Smooth muscle cell (in vitro differentiated cells): ENCODE measurements at regions not wholly inside any gene's neighbourhood (a gene's known extent, or its start where the extent isn't known, plus 50 kb on each side); places are given as distances from the start of the nearest gene placed in this dataset.
A peak's percentile ranks its signal among the peaks of the same experiment; 100 is the strongest.

Experiments
- DNase-seq: peaks from one replicate; lab custom pipeline; 2025; ENCODE audit not compliant: unreplicated experiment; lab: John Stamatoyannopoulos, UW
- H2AFZ ChIP-seq: fragments of 200-600 bp; sonication (generic); 2 replicates; pipeline ENCODE4 v1.6.0; 2016; ENCODE audit warnings: antibody characterized with exemption, low read depth, mild to moderate bottlenecking
- H3F3A ChIP-seq: fragments of 200-600 bp; sonication (generic); 2 replicates; pipeline ENCODE4 v1.6.0; 2017; ENCODE audit warnings: antibody characterized with exemption, low read depth
- H3K27ac ChIP-seq: fragments of 200-600 bp; sonication (generic); 2 replicates; pipeline ENCODE4 v1.5.1; 2016; ENCODE audit warnings: low read depth, mild to moderate bottlenecking
- H3K27me3 ChIP-seq: fragments of 200-600 bp; sonication (generic); 2 replicates; pipeline ENCODE4 v1.6.1; 2016; ENCODE audit warnings: low read depth, mild to moderate bottlenecking
- H3K36me3 ChIP-seq: fragments of 200-600 bp; sonication (generic); 2 replicates; pipeline ENCODE4 v1.5.1; 2016; ENCODE audit warnings: low read depth
- H3K4me1 ChIP-seq: fragments of 200-600 bp; sonication (generic); 2 replicates; pipeline ENCODE4 v1.5.1; 2016; ENCODE audit warnings: low read depth
- H3K4me2 ChIP-seq: fragments of 200-600 bp; sonication (generic); 2 replicates; pipeline ENCODE4 v1.6.0; 2016; ENCODE audit warnings: mild to moderate bottlenecking
- H3K4me3 ChIP-seq: fragments of 200-600 bp; sonication (generic); 2 replicates; pipeline ENCODE4 v1.5.1; 2016; ENCODE audit warnings: mild to moderate bottlenecking
- H3K79me2 ChIP-seq: fragments of 200-600 bp; sonication (generic); 2 replicates; pipeline ENCODE4 v1.6.0; 2016; ENCODE audit warnings: low read depth, mild to moderate bottlenecking
- H3K9ac ChIP-seq: fragments of 200-600 bp; sonication (generic); 2 replicates; pipeline ENCODE4 v1.6.0; 2016; ENCODE audit warnings: low read depth
- H3K9me3 ChIP-seq: fragments of 200-600 bp; sonication (generic); replicated peaks from 2 replicates; pipeline ENCODE4 v1.5.1; 2016; ENCODE audit warnings: low read depth
- H4K20me1 ChIP-seq: fragments of 200-600 bp; sonication (generic); 2 replicates; pipeline ENCODE4 v1.6.0; 2016; ENCODE audit warnings: low read depth
- WGBS: methylation state at CpG from one replicate; pipeline ENCODE4 v1.1.7; 2016; ENCODE audit warnings: low lambda C conversion rate; 5-methylcytosine and 5-hydroxymethylcytosine counted together
- TF ChIP-seq, protein P1 (sequence below): fragments of 200-600 bp; sonication (generic); IDR thresholded peaks from 2 replicates; pipeline ENCODE4 v1.5.1; 2017; ENCODE audit warnings: borderline replicate concordance, mild to moderate bottlenecking, antibody characterized with exemption; ENCODE audit not compliant: insufficient read depth, poor library complexity, severe bottlenecking

DNA sequence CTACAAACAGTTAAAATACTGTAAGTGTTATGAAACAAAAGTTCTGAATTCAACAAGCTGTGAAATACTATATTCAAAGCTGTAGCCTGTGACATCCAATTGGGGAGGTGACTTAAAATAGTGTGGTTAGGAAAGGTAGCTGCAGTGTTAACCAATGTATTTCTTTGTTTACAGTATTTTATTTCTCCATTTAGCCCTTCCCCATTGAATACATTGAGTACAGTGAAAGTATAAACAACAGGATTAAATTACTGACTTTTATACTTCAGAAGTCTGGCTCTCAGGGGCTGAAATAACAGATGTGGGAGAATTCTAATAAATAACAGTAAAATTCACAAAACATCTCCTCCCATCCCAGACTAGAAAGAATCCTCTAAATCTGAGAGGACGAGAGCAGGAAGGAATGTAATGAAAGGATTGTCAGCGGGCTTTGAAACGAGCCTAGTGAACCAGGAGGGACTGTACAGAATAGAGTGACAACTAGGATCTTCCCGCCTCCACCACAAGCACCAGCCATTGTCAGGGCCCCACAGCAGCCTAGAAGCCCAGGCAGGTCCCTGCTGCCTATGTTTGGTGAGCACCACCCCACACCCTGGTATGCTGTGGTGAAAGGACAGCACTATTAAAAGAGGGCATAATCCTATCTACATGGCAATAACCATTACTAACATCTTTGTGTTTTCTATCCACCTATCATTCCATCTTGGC is 73.7 kb downstream of the SPCS3 start:
- no peaks in the 10 kb centered on the region for H3K4me1 ChIP-seq
- no peak overlapping the region for H3K4me2 ChIP-seq
- TF ChIP-seq, protein P1, sequence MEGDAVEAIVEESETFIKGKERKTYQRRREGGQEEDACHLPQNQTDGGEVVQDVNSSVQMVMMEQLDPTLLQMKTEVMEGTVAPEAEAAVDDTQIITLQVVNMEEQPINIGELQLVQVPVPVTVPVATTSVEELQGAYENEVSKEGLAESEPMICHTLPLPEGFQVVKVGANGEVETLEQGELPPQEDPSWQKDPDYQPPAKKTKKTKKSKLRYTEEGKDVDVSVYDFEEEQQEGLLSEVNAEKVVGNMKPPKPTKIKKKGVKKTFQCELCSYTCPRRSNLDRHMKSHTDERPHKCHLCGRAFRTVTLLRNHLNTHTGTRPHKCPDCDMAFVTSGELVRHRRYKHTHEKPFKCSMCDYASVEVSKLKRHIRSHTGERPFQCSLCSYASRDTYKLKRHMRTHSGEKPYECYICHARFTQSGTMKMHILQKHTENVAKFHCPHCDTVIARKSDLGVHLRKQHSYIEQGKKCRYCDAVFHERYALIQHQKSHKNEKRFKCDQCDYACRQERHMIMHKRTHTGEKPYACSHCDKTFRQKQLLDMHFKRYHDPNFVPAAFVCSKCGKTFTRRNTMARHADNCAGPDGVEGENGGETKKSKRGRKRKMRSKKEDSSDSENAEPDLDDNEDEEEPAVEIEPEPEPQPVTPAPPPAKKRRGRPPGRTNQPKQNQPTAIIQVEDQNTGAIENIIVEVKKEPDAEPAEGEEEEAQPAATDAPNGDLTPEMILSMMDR = no peak
- no peaks in the 10 kb centered on the region for H4K20me1 ChIP-seq
- H3F3A ChIP-seq = no peaks in the 10 kb centered on the region
- WGBS = 41% methylated on average over 4 of the region's 4 CpGs
- no peaks in the 10 kb centered on the region for H3K79me2 ChIP-seq
- no peaks in the 10 kb centered on the region for H3K27me3 ChIP-seq
- no peaks in the 10 kb centered on the region for H3K36me3 ChIP-seq
- H2AFZ ChIP-seq = peak overlapping the region; percentile 42
- no peak overlapping the region for H3K4me3 ChIP-seq
- H3K27ac ChIP-seq = no peak overlapping the region
- DNase-seq = no peak
- H3K9ac ChIP-seq = no peak overlapping the region
- H3K9me3 ChIP-seq = no peaks in the 10 kb centered on the region

DNA sequence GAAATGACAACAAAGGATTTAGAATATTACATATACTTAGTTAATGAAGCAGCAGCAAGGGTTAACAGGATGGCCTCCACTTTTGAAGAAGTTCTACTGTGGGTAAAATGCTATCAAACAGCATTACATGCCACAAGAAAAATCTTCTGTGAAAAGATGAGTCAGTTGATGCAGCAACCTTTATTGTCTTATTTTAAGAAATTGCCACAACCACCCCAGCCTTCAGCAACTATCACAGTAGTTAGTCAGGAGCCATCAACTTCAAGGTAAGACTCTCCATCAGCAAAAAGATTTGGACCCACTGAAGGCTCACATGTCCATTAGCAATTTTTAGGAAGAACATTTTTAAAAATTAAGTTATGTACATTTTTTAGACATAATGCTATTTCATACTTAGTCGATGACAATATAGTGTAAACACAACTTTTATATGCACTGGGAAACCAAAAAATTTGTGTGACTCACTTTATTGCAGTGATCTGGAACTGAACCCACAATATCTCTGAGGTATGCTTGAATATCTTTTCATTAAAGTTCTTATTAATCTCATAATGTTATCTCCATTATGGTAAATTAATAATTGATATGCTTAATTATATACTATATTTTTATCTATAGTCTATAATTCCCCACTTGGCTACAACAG is 81.2 kb downstream of the SPCS3 start:
- DNase-seq = no peak
- WGBS = 76% methylated on average over 1 of the region's 1 CpG
- Histone ChIP-seq H3K27me3 (no peaks in the 10 kb centered on the region), H4K20me1 (no peaks in the 10 kb centered on the region), H3K36me3 (no peaks in the 10 kb centered on the region), H3K9me3 (no peaks in the 10 kb centered on the region), H3K4me1 (no peaks in the 10 kb centered on the region), H3K79me2 (no peaks in the 10 kb centered on the region), H3K4me3 (no peak overlapping the region), H3K4me2 (peak overlapping the region; percentile 33), H3K27ac (peak overlapping the region; percentile 6), H2AFZ (no peak overlapping the region), H3K9ac (no peak overlapping the region), H3F3A (no peaks in the 10 kb centered on the region)
- TF ChIP-seq, protein P1 = no peak

DNA sequence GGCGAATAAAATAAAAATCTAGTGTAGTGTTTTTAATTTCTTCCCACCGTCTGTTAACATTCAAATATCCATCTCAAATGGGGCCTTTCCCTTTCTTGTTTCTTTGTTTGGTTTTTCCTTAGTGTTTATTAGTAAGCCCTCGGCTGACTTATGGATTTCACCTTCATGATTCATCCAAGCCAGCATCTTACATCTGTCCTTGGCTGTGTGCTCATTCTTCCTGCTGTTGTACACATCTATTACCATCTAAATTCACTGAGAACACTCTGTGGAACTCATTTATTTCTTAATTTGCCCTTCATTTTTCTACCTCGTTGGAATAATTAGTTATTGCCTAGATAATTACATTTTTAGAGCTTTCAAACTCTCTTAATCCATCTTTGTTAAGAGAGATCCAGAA is 84.9 kb downstream of the SPCS3 start:
- DNase-seq = no peak
- H3K9ac ChIP-seq = no peak overlapping the region
- no peaks in the 10 kb centered on the region for H3K36me3 ChIP-seq
- TF ChIP-seq, protein P1 = no peak
- H3F3A ChIP-seq = no peaks in the 10 kb centered on the region
- H3K79me2 ChIP-seq = no peaks in the 10 kb centered on the region
- H2AFZ ChIP-seq = no peak overlapping the region
- no peaks in the 10 kb centered on the region for H3K27me3 ChIP-seq
- H3K4me3 ChIP-seq = no peak overlapping the region
- H3K4me2 ChIP-seq = no peak overlapping the region
- H3K27ac ChIP-seq = no peak overlapping the region
- WGBS = 70% methylated on average over 4 of the region's 4 CpGs
- no peaks in the 10 kb centered on the region for H3K4me1 ChIP-seq
- H4K20me1 ChIP-seq = no peaks in the 10 kb centered on the region
- H3K9me3 ChIP-seq = no peaks in the 10 kb centered on the region
